GM19035 (cell line): ENCODE measurements at regions not wholly inside any gene's neighbourhood (a gene's known extent, or its start where the extent isn't known, plus 50 kb on each side); places are given as distances from the start of the nearest gene placed in this dataset.

ENCODE experiments used
- ATAC-seq: cut with Tn5 transposase; IDR thresholded peaks from one replicate; pipeline ENCODE4 v1.9.1; 2021; ENCODE audit not compliant: unreplicated experiment

GRCh38 chr6:122302067-122302466, 97.4 kb upstream of the HSF2 start:
- no peak for ATAC-seq

- no peak for ATAC-seq
These were observed 91.9 kb upstream of the HSF2 start for GRCh38 chr6:122307577-122307976.

- ATAC-seq = no peak
These were observed 91.4 kb upstream of the HSF2 start for GRCh38 chr6:122308074-122308473.

GRCh38 chr6:122315842-122316241, 83.6 kb upstream of the HSF2 start:
- no peak for ATAC-seq

GRCh38 chr6:122322824-122323223, 76.6 kb upstream of the HSF2 start:
- no peak for ATAC-seq

- no peak for ATAC-seq
These were observed 76.1 kb upstream of the HSF2 start for GRCh38 chr6:122323361-122323760.

DNA sequence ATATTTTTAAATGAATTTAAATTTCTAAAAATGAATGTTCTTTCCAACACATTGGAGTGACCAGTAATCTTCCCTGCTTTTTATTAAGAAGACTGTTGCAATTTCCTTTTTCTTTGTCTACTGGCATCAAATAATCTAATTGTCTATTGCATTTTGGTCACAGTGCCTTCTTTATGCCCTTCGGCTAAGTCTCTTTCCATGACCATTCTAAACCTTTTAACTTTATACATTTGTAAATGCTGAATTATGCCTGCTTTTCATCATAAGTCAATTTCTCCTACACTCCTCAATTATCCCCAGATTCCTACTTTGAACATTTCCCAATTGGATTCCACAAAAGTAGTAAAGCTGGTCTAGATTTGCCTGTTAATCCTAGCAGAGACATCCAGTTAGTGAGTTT, 69.1 kb upstream of the HSF2 start:
- no peak for ATAC-seq

GRCh38 chr6:122337645-122338044, 61.8 kb upstream of the HSF2 start:
- no peak for ATAC-seq

GRCh38 chr6:122339661-122340060, 59.8 kb upstream of the HSF2 start:
- no peak for ATAC-seq

GRCh38 chr6:122347280-122347679, 52.2 kb upstream of the HSF2 start:
- ATAC-seq = no peak

DNA sequence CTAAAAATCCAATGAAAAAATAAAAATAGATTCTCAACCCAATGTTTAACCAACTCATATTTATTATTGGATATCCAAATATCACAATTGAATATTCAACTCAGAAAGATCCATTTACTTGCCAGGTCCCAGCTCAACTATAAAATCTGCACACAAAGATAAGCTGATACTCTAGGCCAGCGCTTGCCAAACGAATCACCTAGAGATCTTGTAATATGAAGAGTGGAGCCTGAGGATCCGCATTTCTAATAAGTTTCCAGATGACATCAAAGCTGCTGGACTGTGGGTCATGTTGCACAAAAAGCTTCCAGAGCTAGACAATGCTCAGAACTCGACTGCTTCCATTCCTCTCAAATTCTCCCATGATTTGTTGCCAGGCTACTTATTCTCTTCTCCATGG, 51.7 kb upstream of the HSF2 start:
- no peak for ATAC-seq
